Vagina (tissue), 2 donors: ENCODE measurements at regions not wholly inside any gene's neighbourhood (a gene's known extent, or its start where the extent isn't known, plus 50 kb on each side); places are given as distances from the start of the nearest gene placed in this dataset.

Experiments used
- CTCF ChIP-seq, 3 experiments: fragments of 450-650 bp in 2 of 3; fragments of 200-600 bp in 1 of 3; sonication (generic) in 1 of 3; IDR thresholded peaks; one replicate each; pipeline ENCODE4 v1.5.1; 2017 to 2019; ENCODE audit warnings: antibody characterized with exemption in 3 of 3, mild to moderate bottlenecking in 2 of 3, moderate library complexity in 2 of 3
- POLR2A ChIP-seq, 2 donors: fragments of 450-650 bp; IDR thresholded peaks; one replicate each; pipeline ENCODE4 v1.6.1; 2017; ENCODE audit warnings: antibody characterized with exemption in 2 of 2, mild to moderate bottlenecking in 2 of 2, moderate library complexity in 2 of 2
- POLR2AphosphoS5 ChIP-seq, 2 donors: sonication (generic); formaldehyde crosslinking; IDR thresholded peaks; one replicate each; pipeline ENCODE4 v1.9.0; 2017; ENCODE audit warnings: antibody characterized with exemption in 2 of 2, mild to moderate bottlenecking in 2 of 2, low read depth in 1 of 2; ENCODE audit not compliant: insufficient read depth in 1 of 2

DNA sequence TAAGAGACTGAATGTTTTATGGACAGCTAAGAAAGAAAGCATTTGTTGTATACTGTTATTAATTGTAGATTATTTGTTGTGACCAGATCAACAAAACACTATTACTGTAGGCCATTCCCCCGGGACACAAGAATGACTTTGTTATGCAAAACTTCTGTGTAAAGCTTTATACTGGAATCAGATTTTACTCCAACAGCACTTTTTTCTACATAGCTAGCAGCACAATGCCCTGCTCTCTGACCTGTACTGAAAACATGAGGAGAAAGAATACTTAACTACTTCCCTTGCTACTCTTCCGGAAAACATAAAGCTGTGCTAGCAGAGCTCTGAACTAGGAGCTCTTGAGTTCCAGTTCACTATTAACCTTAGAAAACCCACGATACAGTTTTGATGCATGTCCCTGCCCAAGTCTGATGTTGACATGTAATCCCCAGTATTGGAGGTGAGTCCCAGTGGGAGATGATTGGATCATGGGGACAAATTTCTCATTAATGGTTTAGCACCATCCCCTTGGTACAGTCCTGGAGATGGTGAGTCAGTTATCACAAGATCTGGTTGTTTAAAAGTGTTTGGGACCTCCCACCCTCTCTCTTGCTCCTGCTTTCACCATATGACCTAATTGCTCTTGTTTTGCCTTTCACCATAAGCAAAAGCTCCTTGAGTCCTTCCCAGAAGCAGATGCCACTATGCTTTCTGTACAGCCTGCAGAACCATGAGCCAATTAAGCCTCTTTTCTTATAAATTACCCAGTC, 601.1 kb upstream of the PIK3C3 start:
- TF ChIP-seq CTCF (IDR thresholded peaks at IDR 0.05) (no peak), POLR2AphosphoS5 (IDR thresholded peaks at IDR 0.05; ENCODE audit: insufficient read depth in 1 of 2, low read depth in 1 of 2) (no peak), POLR2A (IDR thresholded peaks at IDR 0.05) (no peak)
